ENCODE measurements at regions not wholly inside any gene's neighbourhood (a gene's known extent, or its start where the extent isn't known, plus 50 kb on each side); places are given as distances from the start of the nearest gene placed in this dataset.
A peak's percentile ranks its signal among the peaks of the same experiment; 100 is the strongest.

GRCh38 chr9:76962732-76963131 lies 56.7 kb upstream of the FOXB2 start:
- H4K8ac ChIP-seq (ENCODE audit: extremely low read depth, insufficient read depth, low read length), result no peak overlapping the region
- H3K14ac ChIP-seq (ENCODE audit: insufficient read length), result no peak overlapping the region
- CTCF ChIA-PET (ENCODE audit: partially characterized antibody), result interaction anchor here (1.0 to 1.3 kb wide), 4 partner anchors 20 to 152 kb away, joined by 3 to 4 read pairs (median 4); no protein-coding TSS in a partner anchor
- no peaks in the 10 kb centered on the region for H3K36me3 ChIP-seq (ENCODE audit: control insufficient read depth in 2 of 4, insufficient read depth in 4 of 4, low read length in 3 of 4)
- no peaks in the 10 kb centered on the region for H3K27me3 ChIP-seq (replicated peaks in 1 of 4; ENCODE audit: control insufficient read depth in 3 of 4, extremely low read depth in 1 of 4, insufficient read depth in 3 of 4, low read length in 3 of 4)
- H2BK20ac ChIP-seq (ENCODE audit: low read length), result no peak overlapping the region
- no peak overlapping the region for H2BK12ac ChIP-seq (ENCODE audit: low read depth, low read length)
- H3K27ac ChIP-seq (ENCODE audit: low read depth, low read length), result no peak overlapping the region
- no peak overlapping the region for H2AK5ac ChIP-seq (ENCODE audit: low read depth, low read length)
- H4K5ac ChIP-seq (ENCODE audit: insufficient read length, low read depth, low read length), result no peak overlapping the region
- no peak overlapping the region for H3K23ac ChIP-seq (ENCODE audit: insufficient read length)
- H4K20me1 ChIP-seq (replicated peaks in 1 of 2; ENCODE audit: control insufficient read depth in 1 of 2, insufficient read depth in 2 of 2, low read length in 2 of 2), result no peaks in the 10 kb centered on the region
- H3K9me3 ChIP-seq (ENCODE audit: insufficient read depth in 2 of 2, low read depth in 1 of 2, low read length in 1 of 2), result no peaks in the 10 kb centered on the region
- H3K9ac ChIP-seq (replicated peaks in 1 of 4; ENCODE audit: extremely low read depth in 1 of 4, low read depth in 3 of 4, low read length in 3 of 4), result no peak overlapping the region
- FAIRE-seq (no peak), DNase-seq (ENCODE audit: low read depth in 1 of 2, low spot score in 2 of 2) (no peak)
- peak overlapping the region; percentile 43; the same call in 1 of the 2 replicates for H2AFZ ChIP-seq (ENCODE audit: low read length)
- POLR2A ChIA-PET (ENCODE audit: partially characterized antibody), result no interaction called here
- H3K4me2 ChIP-seq (ENCODE audit: insufficient read depth in 1 of 2, low read depth in 2 of 2, low read length in 2 of 2), result no peak overlapping the region
- H2BK15ac ChIP-seq (ENCODE audit: low read length), result no peak overlapping the region
- TF ChIP-seq RFX5 (IDR thresholded peaks at IDR 0.05; ENCODE audit: borderline replicate concordance, low read depth, low read length), result no peak
- no peak for TF ChIP-seq HDAC2 (IDR thresholded peaks at IDR 0.05; ENCODE audit: borderline replicate concordance in 1 of 2, low read depth in 2 of 2, low read length in 2 of 2)
- TF ChIP-seq KDM4A (IDR thresholded peaks at IDR 0.05; ENCODE audit: low read depth, low read length, severe bottlenecking), result no peak
- TF ChIP-seq HDAC6 (IDR thresholded peaks at IDR 0.05; ENCODE audit: low read depth, low read length), result no peak
- no peak overlapping the region for H3K4me3 ChIP-seq (ENCODE audit: extremely low read depth in 1 of 4, insufficient read depth in 2 of 4, low read depth in 3 of 4, low read length in 4 of 4)
- H3K23me2 ChIP-seq (ENCODE audit: low read depth, low read length), result no peaks in the 10 kb centered on the region
- H3K4me1 ChIP-seq (replicated peaks in 1 of 4; ENCODE audit: control insufficient read depth in 3 of 4, insufficient read depth in 4 of 4, low read length in 3 of 4), result peaks cover 0 to 5% (median 0%) of the 10 kb centered on the region in 4 experiments; a peak in 1 of 7 replicates
- no peak overlapping the region for H3K56ac ChIP-seq (replicated peaks; ENCODE audit: insufficient read length, low read depth, low read length)
- H3K79me1 ChIP-seq (ENCODE audit: low read depth, low read length), result no peaks in the 10 kb centered on the region
- H4K91ac ChIP-seq (replicated peaks; ENCODE audit: insufficient read length, low read length), result no peak overlapping the region
- H2BK120ac ChIP-seq (replicated peaks; ENCODE audit: low read depth, low read length), result no peak overlapping the region
- H3K4ac ChIP-seq (replicated peaks; ENCODE audit: insufficient read length, low read depth, low read length), result no peak overlapping the region
- H3K79me2 ChIP-seq (ENCODE audit: control insufficient read depth in 1 of 2, insufficient read depth in 2 of 2, low read length in 2 of 2), result no peaks in the 10 kb centered on the region
- WGBS, 2 experiments (ENCODE audit: extremely low coverage in 1 of 2, insufficient coverage in 1 of 2, insufficient read length in 1 of 2, insufficient replicate concordance in 2 of 2, low coverage in 1 of 2, low lambda C conversion rate in 2 of 2, missing lambda C conversion rate in 1 of 2), result 100% methylated on average over 1 of the region's 1 CpG; no CpG with 5 or more reads in 1 of the 2 experiments
- H3K18ac ChIP-seq (ENCODE audit: extremely low read depth, low read length), result no peak overlapping the region
- H2BK5ac ChIP-seq (ENCODE audit: low read depth, low read length), result no peak overlapping the region
